Anterior cingulate cortex (tissue), 58 donors: ENCODE measurements at regions not wholly inside any gene's neighbourhood (a gene's known extent, or its start where the extent isn't known, plus 50 kb on each side); places are given as distances from the start of the nearest gene placed in this dataset.

Experiments
- DNase-seq, 58 donors: peaks; one replicate each; lab custom pipeline; 2025; lab: John Stamatoyannopoulos, UW

- DNase-seq, result no peak
Measured at GRCh38 chr1:87165177-87165576, 163.5 kb upstream of the LMO4 start.

GRCh38 chr1:87167157-87167789, 161.4 kb upstream of the LMO4 start:
- no peak for DNase-seq

- peak in 7 of 58 donors; percentile 9 to 49 (median 27) for DNase-seq
Measured at GRCh38 chr1:87167848-87168525, 160.7 kb upstream of the LMO4 start.

- peak in 1 of 58 donors; percentile 4 for DNase-seq
Measured at GRCh38 chr1:87169263-87169910, 159.3 kb upstream of the LMO4 start.

- peak in 30 of 58 donors; percentile 4 to 79 (median 26) for DNase-seq
Measured at GRCh38 chr1:87170157-87170556, 158.5 kb upstream of the LMO4 start.

- no peak for DNase-seq
Measured at GRCh38 chr1:87170931-87171598, 157.6 kb upstream of the LMO4 start.

GRCh38 chr1:87173231-87173630, 155.4 kb upstream of the LMO4 start:
- no peak for DNase-seq

GRCh38 chr1:87174724-87175245, 153.9 kb upstream of the LMO4 start:
- no peak for DNase-seq

GRCh38 chr1:87176087-87176486, 152.6 kb upstream of the LMO4 start:
- DNase-seq, result no peak

- DNase-seq, result no peak
Measured at GRCh38 chr1:87176514-87176913, 152.2 kb upstream of the LMO4 start.

- peak in 6 of 58 donors; percentile 5 to 32 (median 20) for DNase-seq
Measured at GRCh38 chr1:87178441-87178840, 150.2 kb upstream of the LMO4 start.

- no peak for DNase-seq
Measured at GRCh38 chr1:87179076-87179810, 149.4 kb upstream of the LMO4 start.

GRCh38 chr1:87179851-87180519, 148.7 kb upstream of the LMO4 start:
- DNase-seq, result no peak

- DNase-seq, result no peak
Measured at GRCh38 chr1:87180682-87181081, 148.0 kb upstream of the LMO4 start.

GRCh38 chr1:87182611-87183010, 146.1 kb upstream of the LMO4 start:
- DNase-seq, result no peak

GRCh38 chr1:87185077-87185476, 143.6 kb upstream of the LMO4 start:
- DNase-seq, result no peak

- DNase-seq, result no peak
Measured at GRCh38 chr1:87186346-87186745, 142.3 kb upstream of the LMO4 start.

- DNase-seq, result no peak
Measured at GRCh38 chr1:87188640-87189039, 140.0 kb upstream of the LMO4 start.

GRCh38 chr1:87190402-87190801, 138.3 kb upstream of the LMO4 start:
- no peak for DNase-seq

GRCh38 chr1:87191646-87192045, 137.0 kb upstream of the LMO4 start:
- DNase-seq, result no peak
